Breast epithelium (tissue), 3 donors: ENCODE measurements at regions not wholly inside any gene's neighbourhood (a gene's known extent, or its start where the extent isn't known, plus 50 kb on each side); places are given as distances from the start of the nearest gene placed in this dataset.

ENCODE experiments used
- POLR2AphosphoS5 ChIP-seq, 3 donors: sonication (generic); formaldehyde crosslinking; IDR thresholded peaks; one replicate each; pipeline ENCODE4 v1.6.1; 2017; ENCODE audit warnings: antibody characterized with exemption in 3 of 3
- TF ChIP-seq, protein P1 (sequence below), 3 donors: fragments of 450-650 bp; IDR thresholded peaks; one replicate each; pipeline ENCODE4 v1.5.1; 2016 to 2017; ENCODE audit warnings: antibody characterized with exemption in 3 of 3, mild to moderate bottlenecking in 3 of 3, moderate library complexity in 3 of 3

- TF ChIP-seq, protein P1, sequence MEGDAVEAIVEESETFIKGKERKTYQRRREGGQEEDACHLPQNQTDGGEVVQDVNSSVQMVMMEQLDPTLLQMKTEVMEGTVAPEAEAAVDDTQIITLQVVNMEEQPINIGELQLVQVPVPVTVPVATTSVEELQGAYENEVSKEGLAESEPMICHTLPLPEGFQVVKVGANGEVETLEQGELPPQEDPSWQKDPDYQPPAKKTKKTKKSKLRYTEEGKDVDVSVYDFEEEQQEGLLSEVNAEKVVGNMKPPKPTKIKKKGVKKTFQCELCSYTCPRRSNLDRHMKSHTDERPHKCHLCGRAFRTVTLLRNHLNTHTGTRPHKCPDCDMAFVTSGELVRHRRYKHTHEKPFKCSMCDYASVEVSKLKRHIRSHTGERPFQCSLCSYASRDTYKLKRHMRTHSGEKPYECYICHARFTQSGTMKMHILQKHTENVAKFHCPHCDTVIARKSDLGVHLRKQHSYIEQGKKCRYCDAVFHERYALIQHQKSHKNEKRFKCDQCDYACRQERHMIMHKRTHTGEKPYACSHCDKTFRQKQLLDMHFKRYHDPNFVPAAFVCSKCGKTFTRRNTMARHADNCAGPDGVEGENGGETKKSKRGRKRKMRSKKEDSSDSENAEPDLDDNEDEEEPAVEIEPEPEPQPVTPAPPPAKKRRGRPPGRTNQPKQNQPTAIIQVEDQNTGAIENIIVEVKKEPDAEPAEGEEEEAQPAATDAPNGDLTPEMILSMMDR (IDR thresholded peaks at IDR 0.05), result no peak
- TF ChIP-seq POLR2AphosphoS5 (IDR thresholded peaks at IDR 0.05), result no peak
Observed at GRCh38 chr9:107155244-107155817, 127.7 kb upstream of the RAD23B start.
